WI38 (cell line): ENCODE measurements at regions not wholly inside any gene's neighbourhood (a gene's known extent, or its start where the extent isn't known, plus 50 kb on each side); places are given as distances from the start of the nearest gene placed in this dataset.

Experiments used
- H3K4me3 ChIP-seq: 2 replicates; pipeline ENCODE4 v1.5.1; 2011; ENCODE audit warnings: low read depth, mild to moderate bottlenecking, control low read depth, low read length
- TF ChIP-seq, protein P1 (sequence below): IDR thresholded peaks from 2 replicates; pipeline ENCODE4 v1.5.1; 2012; ENCODE audit warnings: low read depth, mild to moderate bottlenecking, control low read depth, low read length

GRCh38 chr12:27382924-27383323 is 50.3 kb downstream of the BMAL2 start:
- TF ChIP-seq, protein P1, sequence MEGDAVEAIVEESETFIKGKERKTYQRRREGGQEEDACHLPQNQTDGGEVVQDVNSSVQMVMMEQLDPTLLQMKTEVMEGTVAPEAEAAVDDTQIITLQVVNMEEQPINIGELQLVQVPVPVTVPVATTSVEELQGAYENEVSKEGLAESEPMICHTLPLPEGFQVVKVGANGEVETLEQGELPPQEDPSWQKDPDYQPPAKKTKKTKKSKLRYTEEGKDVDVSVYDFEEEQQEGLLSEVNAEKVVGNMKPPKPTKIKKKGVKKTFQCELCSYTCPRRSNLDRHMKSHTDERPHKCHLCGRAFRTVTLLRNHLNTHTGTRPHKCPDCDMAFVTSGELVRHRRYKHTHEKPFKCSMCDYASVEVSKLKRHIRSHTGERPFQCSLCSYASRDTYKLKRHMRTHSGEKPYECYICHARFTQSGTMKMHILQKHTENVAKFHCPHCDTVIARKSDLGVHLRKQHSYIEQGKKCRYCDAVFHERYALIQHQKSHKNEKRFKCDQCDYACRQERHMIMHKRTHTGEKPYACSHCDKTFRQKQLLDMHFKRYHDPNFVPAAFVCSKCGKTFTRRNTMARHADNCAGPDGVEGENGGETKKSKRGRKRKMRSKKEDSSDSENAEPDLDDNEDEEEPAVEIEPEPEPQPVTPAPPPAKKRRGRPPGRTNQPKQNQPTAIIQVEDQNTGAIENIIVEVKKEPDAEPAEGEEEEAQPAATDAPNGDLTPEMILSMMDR = no peak
- H3K4me3 ChIP-seq = no peak overlapping the region

DNA sequence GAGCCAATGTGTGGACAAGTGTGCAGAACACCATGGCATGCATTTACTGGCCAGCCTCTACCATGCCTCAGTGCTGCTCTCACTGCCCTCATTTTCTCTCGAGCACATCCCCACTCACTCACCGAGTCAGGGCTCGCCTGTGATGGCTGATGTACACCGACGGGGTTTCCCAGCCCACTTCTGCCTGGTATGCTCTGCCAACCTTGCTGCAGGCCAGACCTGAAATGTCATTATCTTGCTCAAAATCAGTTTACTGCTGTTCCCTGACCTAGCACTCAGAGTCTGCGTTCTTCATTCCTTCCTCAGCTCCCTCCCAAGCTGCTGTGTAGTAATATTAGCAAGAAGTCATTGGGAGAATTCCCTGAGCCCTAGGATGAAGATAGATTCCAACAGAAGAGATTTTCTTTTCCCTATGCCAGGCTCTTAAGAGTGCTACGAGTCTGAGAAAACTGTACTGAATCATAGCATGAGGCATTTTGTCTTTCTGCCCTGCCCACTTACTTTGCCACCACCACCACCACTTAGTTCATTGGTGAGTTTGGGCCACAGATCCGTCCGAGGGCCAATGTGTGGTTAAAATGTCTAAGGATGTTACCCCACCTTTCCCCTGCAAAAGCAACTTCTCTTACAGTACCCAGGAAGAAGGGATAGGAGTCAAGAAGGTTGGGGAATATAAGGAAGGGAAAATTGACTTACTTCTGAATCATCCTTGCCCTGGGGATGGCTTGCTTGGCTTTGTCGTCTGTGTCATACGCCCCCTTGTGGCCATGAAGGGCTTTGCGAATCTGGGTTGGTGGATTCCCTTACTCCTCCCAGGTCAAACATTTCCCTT is 51.0 kb downstream of the BMAL2 start:
- no peak overlapping the region for H3K4me3 ChIP-seq
- TF ChIP-seq, protein P1 = peak; percentile 93

GRCh38 chr12:27384261-27384590 is 51.6 kb downstream of the BMAL2 start:
- TF ChIP-seq, protein P1 = no peak

GRCh38 chr12:27385766-27386564 is 53.3 kb downstream of the BMAL2 start:
- no peak overlapping the region for H3K4me3 ChIP-seq
- TF ChIP-seq, protein P1 = no peak

More at GRCh38 chr12:27384261-27384590, 51.6 kb downstream of the BMAL2 start:
- no peak overlapping the region for H3K4me3 ChIP-seq

DNA sequence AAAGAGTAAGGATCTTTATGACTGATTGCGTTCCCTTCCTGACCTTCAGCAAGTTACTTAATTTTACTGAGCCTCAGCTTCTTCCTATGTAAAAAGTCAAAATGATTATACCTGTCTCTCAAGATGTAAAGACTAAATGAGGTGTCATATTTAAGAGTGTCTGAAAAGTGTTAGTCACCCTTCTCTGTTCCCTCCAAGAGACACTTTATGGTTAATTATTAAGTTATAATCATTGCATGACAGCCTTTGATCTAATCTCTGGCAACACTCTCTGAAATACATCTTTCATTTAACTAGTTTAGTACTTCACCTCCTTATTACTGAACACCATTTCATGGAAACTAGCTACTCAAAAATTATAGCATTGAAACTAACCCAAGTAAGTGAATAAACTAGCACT is 54.8 kb downstream of the BMAL2 start:
- no peak overlapping the region for H3K4me3 ChIP-seq

DNA sequence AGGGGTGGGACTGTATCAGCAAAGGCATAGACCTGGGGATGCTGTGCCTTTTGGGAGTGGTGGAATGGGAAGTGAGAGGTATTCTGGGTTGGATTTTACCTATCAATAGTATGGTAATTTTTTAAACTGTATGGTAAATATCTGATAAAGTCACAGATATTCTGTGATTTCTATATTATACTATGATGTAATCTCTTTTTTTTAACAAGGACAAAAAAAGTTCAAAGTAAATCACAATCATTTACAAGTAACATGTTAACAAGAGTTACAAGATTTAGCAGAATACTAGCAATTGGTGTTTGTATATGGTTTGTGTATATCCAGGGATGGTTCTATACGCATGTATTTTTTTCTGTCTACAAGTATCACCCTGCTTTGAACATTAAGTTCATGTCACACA is 56.0 kb downstream of the BMAL2 start:
- H3K4me3 ChIP-seq = no peak overlapping the region
- TF ChIP-seq, protein P1 = no peak

More for the DNA sequence above, 54.8 kb downstream of the BMAL2 start:
- TF ChIP-seq, protein P1 = no peak

- H3K4me3 ChIP-seq = no peak overlapping the region
- TF ChIP-seq, protein P1 = no peak
Observed at GRCh38 chr12:27394676-27395075, 51.9 kb upstream of the SMCO2 start.
